ENCODE measurements at regions not wholly inside any gene's neighbourhood (a gene's known extent, or its start where the extent isn't known, plus 50 kb on each side); places are given as distances from the start of the nearest gene placed in this dataset.
"Not testable (repeated sequence)": the region's sequence is repeated elsewhere in the genome, so short reads cannot be mapped to it uniquely, and the experiment has no call there.

- no peak for DNase-seq (ENCODE audit: low spot score)
These were observed 65.6 kb downstream of the OPTC start for GRCh38 chr1:203559523-203559922.

- not testable (repeated sequence) for DNase-seq (ENCODE audit: low spot score)
These were observed 64.9 kb upstream of the ATP2B4 start for GRCh38 chr1:203561761-203562160.

GRCh38 chr1:203563291-203563690 lies 63.3 kb upstream of the ATP2B4 start:
- peak; percentile 76 for DNase-seq (ENCODE audit: low spot score)

- peak; percentile 35 for DNase-seq (ENCODE audit: low spot score)
These were observed 62.6 kb upstream of the ATP2B4 start for GRCh38 chr1:203564024-203564423.

- DNase-seq (ENCODE audit: low spot score) = no peak
These were observed 61.6 kb upstream of the ATP2B4 start for GRCh38 chr1:203565049-203565448.

GRCh38 chr1:203565981-203566380 lies 60.7 kb upstream of the ATP2B4 start:
- no peak for DNase-seq (ENCODE audit: low spot score)

- not testable (repeated sequence) for DNase-seq (ENCODE audit: low spot score)
These were observed 59.7 kb upstream of the ATP2B4 start for GRCh38 chr1:203566966-203567365.

GRCh38 chr1:203567596-203567995 lies 59.0 kb upstream of the ATP2B4 start:
- no peak for DNase-seq (ENCODE audit: low spot score)

- DNase-seq (ENCODE audit: low spot score) = no peak
These were observed 56.9 kb upstream of the ATP2B4 start for GRCh38 chr1:203569490-203570318.

GRCh38 chr1:203570805-203571204 lies 55.8 kb upstream of the ATP2B4 start:
- DNase-seq (ENCODE audit: low spot score) = no peak

- no peak for DNase-seq (ENCODE audit: low spot score)
These were observed 55.0 kb upstream of the ATP2B4 start for GRCh38 chr1:203571661-203572060.

GRCh38 chr1:203572134-203572625 lies 54.5 kb upstream of the ATP2B4 start:
- DNase-seq (ENCODE audit: low spot score) = no peak

GRCh38 chr1:203573730-203574129 lies 52.9 kb upstream of the ATP2B4 start:
- DNase-seq (ENCODE audit: low spot score) = no peak

Measured in AG20443 (cell line).